Natural killer cell treated with Interleukin-12 subunit alpha and Interleukin-12 subunit beta and Interleukin-15 and Interleukin-18, amount 100 ng/mL, for 72 hours (primary cell): ENCODE measurements at regions not wholly inside any gene's neighbourhood (a gene's known extent, or its start where the extent isn't known, plus 50 kb on each side); places are given as distances from the start of the nearest gene placed in this dataset.

ENCODE experiments used
- ATAC-seq, 2 donors: fragments of 150-1000 bp; cut with Tn5 transposase in 1 of 2; sonication (Bioruptor Pico), chemical (Tn5 transposase) in 1 of 2; 2 replicates each; pipeline ENCODE4 v1.10.0; 2021
- DNase-seq: peaks from one replicate; pipeline ENCODE4 v3.0.0; 2022; ENCODE audit warnings: low spot score
- H3K27ac Mint-ChIP-seq, 2 donors: 1 replicate in 1 of 2; 2 replicates in 1 of 2; pipeline ENCODE4 v1.8.0; 2022; ENCODE audit warnings: mixed read lengths in 2 of 2, mild to moderate bottlenecking in 1 of 2, moderate library complexity in 1 of 2
- H3K27me3 Mint-ChIP-seq, 2 donors: 1 replicate in 1 of 2; 2 replicates in 1 of 2; pipeline ENCODE4 v1.8.0; 2022; ENCODE audit warnings: mixed read lengths in 2 of 2
- H3K36me3 Mint-ChIP-seq: one replicate; pipeline ENCODE4 v1.8.0; 2022; ENCODE audit warnings: mixed read lengths
- H3K4me1 Mint-ChIP-seq, 2 donors: 1 replicate in 1 of 2; 2 replicates in 1 of 2; pipeline ENCODE4 v1.8.0; 2022; ENCODE audit warnings: low read depth in 2 of 2, mixed read lengths in 2 of 2, mild to moderate bottlenecking in 1 of 2
- H3K4me3 Mint-ChIP-seq: one replicate; pipeline ENCODE4 v1.8.0; 2022; ENCODE audit warnings: mixed read lengths
- H3K9me3 Mint-ChIP-seq: 2 replicates; pipeline ENCODE4 v1.8.0; 2022; ENCODE audit warnings: mixed read lengths

DNA sequence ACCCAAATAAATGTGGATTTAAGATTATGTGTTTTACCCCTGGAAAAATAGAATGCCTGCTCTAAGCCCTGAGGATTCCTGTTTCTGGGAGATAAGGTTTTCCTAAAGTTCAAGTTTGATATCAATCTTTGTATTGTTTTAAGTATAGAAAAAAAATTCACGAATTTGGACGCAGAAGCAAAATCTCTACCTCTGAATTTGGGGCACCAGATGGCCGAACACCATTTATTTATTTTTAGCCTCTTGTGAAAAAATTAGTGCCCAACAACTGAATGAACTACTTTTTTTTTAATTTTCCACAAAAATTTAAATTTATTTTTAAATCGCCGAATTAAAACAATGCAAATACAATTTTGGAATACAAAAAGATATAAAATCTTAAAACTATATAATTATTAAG is 128.1 kb upstream of the SP4 start:
- no peaks in the 10 kb centered on the region for H3K27me3 Mint-ChIP-seq
- no peaks in the 10 kb centered on the region for H3K4me1 Mint-ChIP-seq
- H3K9me3 Mint-ChIP-seq = no peaks in the 10 kb centered on the region
- DNase-seq (no peak), ATAC-seq (no peak)
- H3K27ac Mint-ChIP-seq = no peak overlapping the region
- H3K36me3 Mint-ChIP-seq = no peaks in the 10 kb centered on the region
- H3K4me3 Mint-ChIP-seq = no peak overlapping the region

DNA sequence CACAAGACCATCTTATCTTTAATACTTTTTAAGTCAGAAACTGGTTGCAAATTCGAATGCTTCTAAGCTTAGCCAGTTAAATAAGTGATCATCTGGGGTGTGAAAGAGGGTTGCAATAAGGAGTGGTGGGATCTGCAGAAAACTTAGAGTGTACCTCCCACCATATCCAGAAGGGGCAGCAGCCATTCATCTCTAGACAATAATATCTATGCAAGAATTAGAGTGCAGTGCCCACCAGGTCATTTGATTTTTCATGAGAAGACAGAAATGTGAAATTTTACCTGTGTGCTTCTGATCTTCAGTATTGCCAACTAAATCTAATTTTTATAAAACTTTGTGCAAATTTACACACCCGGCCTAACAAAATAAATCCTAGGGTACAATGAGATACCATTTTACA is 127.2 kb upstream of the SP4 start:
- DNase-seq (no peak), ATAC-seq (no peak)
- H3K27ac Mint-ChIP-seq = no peak overlapping the region
- H3K4me3 Mint-ChIP-seq = no peak overlapping the region
- H3K36me3 Mint-ChIP-seq = no peaks in the 10 kb centered on the region
- peaks cover 0 to 2% of the 10 kb centered on the region in 2 donors for H3K4me1 Mint-ChIP-seq
- no peaks in the 10 kb centered on the region for H3K27me3 Mint-ChIP-seq
- H3K9me3 Mint-ChIP-seq = no peaks in the 10 kb centered on the region

DNA sequence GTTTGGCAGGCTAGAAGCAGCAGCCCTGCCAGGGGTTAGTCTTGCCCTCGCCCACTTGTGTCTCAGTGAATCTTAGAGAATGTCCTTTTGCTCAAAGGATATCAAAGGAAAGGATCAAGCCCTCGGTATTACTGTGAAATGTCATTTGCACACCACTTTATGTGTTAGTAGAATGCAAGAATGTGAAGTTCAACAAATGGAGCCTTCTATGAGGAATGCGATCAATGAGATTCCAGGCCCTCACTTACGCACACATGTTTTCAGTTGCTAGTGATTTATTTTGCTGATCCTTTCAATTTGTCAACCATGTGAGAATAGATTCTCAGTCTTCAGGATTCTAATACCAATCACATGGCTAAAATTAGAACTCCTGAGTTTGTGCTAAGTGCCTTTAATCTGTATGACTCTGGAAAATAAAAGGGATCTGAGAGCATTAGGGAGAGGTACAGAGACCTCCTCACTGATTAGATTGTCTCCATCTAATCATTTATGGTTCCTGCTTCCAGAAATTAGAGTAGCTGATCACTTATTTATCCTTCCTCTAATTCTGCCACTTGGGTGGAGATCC is 123.0 kb upstream of the SP4 start:
- no peak overlapping the region for H3K27ac Mint-ChIP-seq
- H3K36me3 Mint-ChIP-seq = peaks cover 14% of the 10 kb centered on the region
- H3K27me3 Mint-ChIP-seq = no peaks in the 10 kb centered on the region
- no peak overlapping the region for H3K4me3 Mint-ChIP-seq
- H3K4me1 Mint-ChIP-seq = peaks cover 0 to 7% of the 10 kb centered on the region in 2 donors
- peaks cover 9% of the 10 kb centered on the region for H3K9me3 Mint-ChIP-seq
- DNase-seq = no peak
- no peak for ATAC-seq

DNA sequence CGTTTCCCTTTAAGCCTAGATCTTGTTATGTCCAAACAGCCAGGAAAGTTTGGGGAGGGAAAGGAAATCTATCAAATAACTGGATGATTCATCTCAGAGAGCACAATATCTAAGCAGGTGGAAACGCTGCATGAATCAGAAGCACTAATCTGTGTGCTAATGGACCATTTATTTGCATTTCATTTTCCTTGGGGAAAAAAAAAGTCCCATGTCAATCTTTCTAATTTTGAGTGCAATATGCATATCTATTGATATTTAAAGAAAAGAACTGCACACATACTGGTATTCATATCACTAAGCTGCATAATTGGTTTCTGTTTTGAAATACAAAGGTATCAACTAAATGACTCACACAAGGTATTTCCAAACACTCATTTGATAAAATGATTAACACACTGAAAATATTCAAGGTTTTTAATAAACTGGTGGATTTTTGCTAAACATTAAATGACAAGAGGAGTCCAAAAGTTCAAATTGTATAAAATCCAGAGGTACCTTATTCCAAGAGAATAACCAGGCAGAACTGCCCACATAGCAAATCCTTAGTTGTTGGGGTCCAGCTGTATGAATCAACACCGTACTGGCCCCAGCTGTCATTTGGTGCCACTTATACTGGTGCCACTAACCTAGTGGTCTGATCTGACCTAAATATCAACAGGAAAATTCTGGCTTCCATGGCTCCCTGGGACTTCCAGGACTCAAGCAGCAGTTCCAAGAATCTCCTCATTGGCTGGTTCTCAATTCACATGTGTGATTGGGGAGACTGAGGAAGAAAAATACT is 122.2 kb upstream of the SP4 start:
- Mint-ChIP-seq H3K27me3 (no peaks in the 10 kb centered on the region), H3K4me1 (peaks cover 0 to 7% of the 10 kb centered on the region in 2 donors), H3K36me3 (peaks cover 14% of the 10 kb centered on the region), H3K9me3 (peaks cover 9% of the 10 kb centered on the region), H3K4me3 (no peak overlapping the region), H3K27ac (no peak overlapping the region)
- ATAC-seq (peak in 1 of 2 donors; percentile 61), DNase-seq (no peak)

DNA sequence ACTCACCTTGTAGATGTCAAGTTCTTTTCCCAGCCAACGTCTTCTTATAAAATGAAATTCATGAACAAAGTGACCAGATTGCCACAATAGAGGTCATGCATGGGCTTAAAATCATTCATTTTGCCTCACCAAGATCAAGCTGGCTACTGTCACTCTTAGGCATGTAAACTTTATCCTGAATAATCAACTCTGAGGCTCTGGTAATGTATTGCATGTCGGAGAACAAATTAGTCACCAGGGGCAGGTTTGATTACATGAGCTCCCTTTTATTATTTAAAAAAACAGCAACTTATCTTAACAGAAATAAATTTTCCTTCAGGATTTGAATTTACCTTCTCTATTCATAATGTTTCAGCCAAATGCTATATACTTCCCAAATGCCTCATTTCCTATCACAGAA is 112.9 kb upstream of the SP4 start:
- Mint-ChIP-seq H3K9me3 (no peaks in the 10 kb centered on the region), H3K27me3 (no peaks in the 10 kb centered on the region)
- ATAC-seq = no peak

DNA sequence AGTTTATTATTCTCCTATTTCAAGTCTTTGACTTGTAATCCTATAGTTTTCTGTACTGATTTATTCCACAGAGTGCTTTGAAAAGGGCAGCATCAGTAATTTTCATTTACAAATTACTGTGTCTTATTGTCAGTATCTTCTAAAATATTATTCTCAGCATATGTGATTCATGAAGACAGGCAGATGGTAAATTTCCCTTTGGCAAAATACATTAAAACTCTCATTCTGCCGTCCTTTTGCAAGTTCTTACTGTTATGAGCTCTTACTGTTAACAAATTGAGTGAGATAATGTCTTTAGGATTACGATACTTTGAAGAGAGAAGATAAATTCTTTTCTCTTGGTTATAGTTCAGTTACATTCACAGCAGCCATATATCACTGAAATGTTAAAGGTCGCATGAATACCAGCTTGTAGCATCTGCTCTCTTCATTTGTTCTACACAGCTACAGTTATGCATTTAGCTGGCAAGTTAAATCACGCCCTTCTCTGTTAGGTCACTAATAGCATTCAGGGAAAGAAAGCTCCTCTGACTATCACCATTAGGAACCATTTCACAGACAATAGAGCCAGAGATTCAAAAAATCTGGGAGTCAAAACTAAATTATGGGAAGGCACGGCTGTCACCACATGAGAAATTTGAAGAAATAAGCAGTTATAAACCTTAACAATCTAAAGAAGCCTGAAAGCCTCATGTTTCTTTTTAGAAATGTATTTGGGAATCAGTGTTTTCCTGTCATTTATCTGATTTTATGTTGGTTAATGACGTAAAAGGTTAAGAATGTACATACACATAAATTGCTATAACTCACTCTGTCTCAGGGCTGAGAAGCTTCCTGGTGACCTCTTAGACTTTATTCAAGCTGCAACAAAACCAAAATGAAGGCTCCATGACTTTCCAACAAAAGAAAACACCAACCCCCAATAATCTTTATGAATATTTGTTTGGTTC is 109.6 kb upstream of the SP4 start:
- no peaks in the 10 kb centered on the region for H3K4me1 Mint-ChIP-seq
- H3K27me3 Mint-ChIP-seq = no peaks in the 10 kb centered on the region
- H3K36me3 Mint-ChIP-seq = no peaks in the 10 kb centered on the region
- H3K9me3 Mint-ChIP-seq = no peaks in the 10 kb centered on the region
- DNase-seq = no peak
- no peak overlapping the region for H3K4me3 Mint-ChIP-seq
- H3K27ac Mint-ChIP-seq = no peak overlapping the region
- no peak for ATAC-seq

More for the DNA sequence above, 112.9 kb upstream of the SP4 start:
- Mint-ChIP-seq H3K27ac (no peak overlapping the region), H3K4me1 (no peaks in the 10 kb centered on the region), H3K36me3 (peaks cover 17% of the 10 kb centered on the region), H3K4me3 (no peak overlapping the region)
- DNase-seq = no peak

DNA sequence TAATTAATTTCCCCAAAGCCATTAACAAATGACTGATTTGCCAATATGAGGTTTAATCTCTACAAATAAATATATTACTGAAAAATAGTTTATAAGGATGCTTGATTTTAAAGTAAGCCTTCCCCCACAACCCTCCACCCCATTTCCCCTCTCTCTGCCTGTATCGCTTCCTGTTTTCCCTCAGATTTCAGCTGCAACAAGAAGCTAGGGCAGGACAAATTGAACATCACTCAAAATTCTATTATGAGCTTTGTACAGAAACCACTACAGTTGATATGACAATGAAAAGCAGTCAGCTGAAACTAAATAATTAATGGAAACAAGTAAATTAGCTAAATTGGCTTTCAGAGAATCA is 109.0 kb upstream of the SP4 start:
- H3K9me3 Mint-ChIP-seq = no peaks in the 10 kb centered on the region
- H3K4me1 Mint-ChIP-seq = no peaks in the 10 kb centered on the region
- no peaks in the 10 kb centered on the region for H3K36me3 Mint-ChIP-seq
- no peak overlapping the region for H3K27ac Mint-ChIP-seq
- H3K27me3 Mint-ChIP-seq = no peaks in the 10 kb centered on the region
- no peak overlapping the region for H3K4me3 Mint-ChIP-seq
- no peak for ATAC-seq
- DNase-seq = no peak

DNA sequence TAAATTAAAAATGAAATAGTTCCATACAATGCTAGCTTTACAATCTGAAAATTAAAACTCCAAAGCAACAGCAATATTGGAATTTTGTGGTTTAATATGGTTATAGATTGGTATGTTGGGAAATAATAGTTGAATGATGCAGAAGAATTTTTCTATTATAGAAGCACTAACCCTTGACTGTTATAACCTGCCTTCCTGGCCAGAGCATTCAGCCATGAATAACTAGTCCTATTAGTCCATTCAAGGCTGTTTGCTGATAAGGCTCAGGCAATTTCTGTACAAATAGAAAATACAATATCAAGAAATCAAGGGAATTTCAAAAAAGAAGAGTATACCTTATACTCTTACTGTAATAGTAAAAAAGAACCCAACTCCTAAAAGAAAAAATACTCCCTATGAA is 101.6 kb upstream of the SP4 start:
- Mint-ChIP-seq H3K36me3 (no peaks in the 10 kb centered on the region), H3K27ac (no peak overlapping the region), H3K9me3 (peaks cover 2% of the 10 kb centered on the region), H3K4me3 (no peak overlapping the region), H3K27me3 (no peaks in the 10 kb centered on the region), H3K4me1 (peaks cover 0 to 5% of the 10 kb centered on the region in 2 donors)
- DNase-seq (no peak), ATAC-seq (no peak)

DNA sequence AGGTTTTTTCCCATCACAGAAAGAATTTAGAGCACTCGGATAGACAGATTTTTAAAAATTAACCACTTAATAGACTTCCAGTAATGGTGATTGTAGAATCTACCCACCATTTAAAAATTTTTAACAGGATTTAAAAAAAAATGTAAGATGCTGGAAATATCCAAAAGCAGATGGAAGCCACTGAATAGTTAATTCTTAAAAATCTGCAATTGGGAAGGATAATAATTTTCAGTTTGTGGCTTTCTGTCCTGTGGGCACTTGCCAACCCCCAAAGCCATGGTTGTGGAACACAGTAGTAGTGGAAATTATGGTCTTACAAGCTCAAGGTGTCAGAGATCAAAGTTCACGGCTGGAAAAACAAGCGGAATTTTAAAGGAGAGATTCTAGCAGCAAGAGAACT is 101.0 kb upstream of the SP4 start:
- no peak overlapping the region for H3K4me3 Mint-ChIP-seq
- ATAC-seq (no peak), DNase-seq (no peak)
- H3K27me3 Mint-ChIP-seq = no peaks in the 10 kb centered on the region
- no peaks in the 10 kb centered on the region for H3K36me3 Mint-ChIP-seq
- no peak overlapping the region for H3K27ac Mint-ChIP-seq
- peaks cover 0 to 5% of the 10 kb centered on the region in 2 donors for H3K4me1 Mint-ChIP-seq
- H3K9me3 Mint-ChIP-seq = peaks cover 2% of the 10 kb centered on the region

DNA sequence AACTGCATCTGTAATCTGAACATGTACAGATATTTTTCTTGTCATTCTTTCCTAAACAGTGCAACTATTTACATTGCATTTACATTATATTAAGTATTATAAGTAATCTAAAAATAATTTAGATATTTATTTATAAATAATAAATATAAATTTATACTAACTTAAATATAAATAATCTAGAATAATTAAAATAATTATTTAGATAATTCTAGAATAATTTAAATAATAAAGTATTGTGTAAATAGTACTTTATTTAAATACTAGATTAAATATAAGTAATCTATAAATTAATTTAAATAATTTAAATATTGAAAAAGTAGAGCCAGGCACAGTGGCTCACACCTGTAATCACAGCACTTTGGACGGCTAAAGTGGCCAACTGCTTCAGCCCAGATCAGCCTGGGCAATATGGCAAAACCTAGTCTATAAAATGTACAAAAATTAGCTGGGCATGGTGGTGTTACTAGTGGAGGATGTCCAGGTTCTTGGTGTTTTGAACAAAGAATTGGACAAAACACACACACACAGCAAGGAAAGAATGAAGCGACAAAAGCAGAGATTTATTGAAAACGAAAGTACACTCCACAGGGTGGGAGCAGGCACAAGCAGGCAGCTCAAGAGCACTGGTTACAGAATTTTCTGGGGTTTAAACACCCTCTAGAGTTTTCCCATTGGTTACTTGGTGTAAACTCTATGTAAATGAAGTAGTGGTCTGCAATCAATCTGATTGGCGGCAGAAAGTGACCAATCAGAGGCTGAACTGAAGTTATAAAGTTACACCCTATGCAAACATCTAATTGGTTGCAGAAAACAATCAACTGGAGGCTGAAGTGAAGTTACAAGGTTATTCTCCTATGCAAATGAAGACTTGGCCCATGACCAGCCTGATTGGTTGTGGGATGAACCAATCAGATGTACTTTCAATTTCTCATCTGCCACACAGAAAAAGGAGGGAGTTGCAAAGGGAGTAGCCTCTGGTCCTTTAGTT is 100.2 kb upstream of the SP4 start:
- no peak for ATAC-seq
- H3K36me3 Mint-ChIP-seq = peaks cover 2% of the 10 kb centered on the region
- peaks cover 2% of the 10 kb centered on the region for H3K9me3 Mint-ChIP-seq
- no peak overlapping the region for H3K4me3 Mint-ChIP-seq
- no peak for DNase-seq
- H3K27me3 Mint-ChIP-seq = no peaks in the 10 kb centered on the region
- H3K4me1 Mint-ChIP-seq = peaks cover 0 to 5% of the 10 kb centered on the region in 2 donors
- H3K27ac Mint-ChIP-seq = no peak overlapping the region

DNA sequence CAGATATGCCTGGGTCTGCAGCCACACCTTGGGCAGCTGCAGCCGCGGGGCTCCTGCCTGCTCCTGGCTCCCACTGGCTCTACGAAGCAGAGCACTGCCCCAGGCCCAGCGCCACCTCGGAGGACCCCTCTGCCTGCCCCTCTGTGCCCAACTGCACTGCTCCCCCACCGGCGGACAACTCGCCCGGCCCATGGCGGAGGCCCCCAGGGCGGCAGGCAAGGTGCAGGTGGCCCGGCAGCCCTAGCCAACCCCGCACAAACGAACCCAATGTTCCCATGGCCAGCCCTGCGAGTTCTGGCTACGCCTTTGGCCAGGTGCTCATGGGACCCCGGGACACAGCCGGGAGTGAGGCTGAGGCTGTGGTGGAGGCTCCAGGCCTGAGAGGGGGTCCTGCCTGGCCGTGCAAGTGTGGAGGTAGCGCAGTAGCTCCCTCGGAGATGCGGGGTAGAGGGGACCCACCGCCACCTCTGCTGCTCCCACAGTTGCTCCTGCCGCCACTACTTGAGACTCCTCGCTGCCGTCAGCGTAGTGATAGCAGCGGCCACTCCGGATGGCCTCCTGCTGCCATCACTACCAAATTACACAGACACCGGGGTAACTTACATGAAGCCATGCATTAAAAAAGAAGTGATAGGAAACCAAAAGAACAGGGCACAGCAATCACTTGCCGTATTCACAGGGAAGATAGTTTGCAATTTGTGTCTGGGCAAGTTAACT is 97.3 kb upstream of the SP4 start:
- Mint-ChIP-seq H3K36me3 (peaks cover 6% of the 10 kb centered on the region), H3K4me1 (peaks cover 10 to 12% of the 10 kb centered on the region in 2 donors), H3K4me3 (no peak overlapping the region), H3K27me3 (no peaks in the 10 kb centered on the region), H3K27ac (no peak overlapping the region), H3K9me3 (peaks cover 7% of the 10 kb centered on the region)
- DNase-seq (no peak), ATAC-seq (peak in 1 of 2 donors; percentile 45)

DNA sequence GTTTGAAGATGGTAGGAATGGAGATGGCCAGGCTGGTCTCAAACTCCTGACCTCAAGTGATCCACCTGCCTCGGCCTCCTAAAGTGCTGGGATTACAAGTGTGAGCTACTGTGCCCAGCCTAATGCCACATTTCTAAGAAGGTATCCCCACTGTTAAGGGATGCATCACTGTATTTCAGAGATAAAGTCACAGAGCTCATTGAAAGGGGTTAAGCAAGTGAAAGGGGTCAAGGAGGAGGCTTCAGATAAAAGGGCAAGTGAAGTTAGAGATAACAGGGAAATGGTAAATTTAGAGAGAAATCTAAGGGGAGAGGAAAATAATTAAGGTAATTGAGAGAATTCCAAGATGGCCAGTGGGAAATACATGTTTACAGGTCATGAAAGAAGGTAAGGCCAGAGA is 93.0 kb upstream of the SP4 start:
- DNase-seq (no peak), ATAC-seq (no peak)
- Mint-ChIP-seq H3K27me3 (no peaks in the 10 kb centered on the region), H3K4me1 (peaks cover 30 to 46% of the 10 kb centered on the region in 2 donors), H3K27ac (peak overlapping the region in 1 of 2 donors; percentile 92), H3K9me3 (peaks cover 5% of the 10 kb centered on the region), H3K36me3 (peaks cover 18% of the 10 kb centered on the region), H3K4me3 (no peak overlapping the region)
